ENCODE measurements at regions not wholly inside any gene's neighbourhood (a gene's known extent, or its start where the extent isn't known, plus 50 kb on each side); places are given as distances from the start of the nearest gene placed in this dataset.

- no peak for TF ChIP-seq POLR2AphosphoS5 (IDR thresholded peaks at IDR 0.05; ENCODE audit: low read depth, low read length)
- TF ChIP-seq TAF1 (IDR thresholded peaks at IDR 0.05; ENCODE audit: borderline replicate concordance, low read depth, low read length): no peak
- TF ChIP-seq POLR2A (IDR thresholded peaks at IDR 0.05; ENCODE audit: low read depth, low read length): no peak
These were observed 225.8 kb upstream of the PROX1 start for GRCh38 chr1:213761845-213762407.

All from GM12892 (cell line).